ENCODE measurements at regions not wholly inside any gene's neighbourhood (a gene's known extent, or its start where the extent isn't known, plus 50 kb on each side); places are given as distances from the start of the nearest gene placed in this dataset.

DNA sequence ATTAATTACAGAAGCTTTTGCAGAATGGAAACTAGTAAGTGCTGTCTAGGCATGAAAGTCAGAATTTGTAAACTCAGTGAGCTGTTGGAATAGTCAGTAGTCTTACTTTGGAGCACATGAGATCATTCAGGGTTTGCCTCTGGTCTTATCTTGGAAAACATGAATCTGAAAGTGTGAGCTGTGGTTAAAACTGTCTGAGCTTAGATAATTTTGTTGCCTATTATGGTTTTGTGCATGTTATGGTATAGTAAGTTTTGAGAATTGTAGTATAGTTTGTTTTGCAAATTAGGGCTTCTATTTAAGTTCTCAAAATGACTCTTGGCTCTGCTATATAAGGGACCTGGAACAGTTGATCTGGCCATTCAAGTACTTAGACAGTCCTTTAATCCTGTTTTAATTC is 53.7 kb upstream of the TRPC4 start:
- DNase-seq, result no peak

DNA sequence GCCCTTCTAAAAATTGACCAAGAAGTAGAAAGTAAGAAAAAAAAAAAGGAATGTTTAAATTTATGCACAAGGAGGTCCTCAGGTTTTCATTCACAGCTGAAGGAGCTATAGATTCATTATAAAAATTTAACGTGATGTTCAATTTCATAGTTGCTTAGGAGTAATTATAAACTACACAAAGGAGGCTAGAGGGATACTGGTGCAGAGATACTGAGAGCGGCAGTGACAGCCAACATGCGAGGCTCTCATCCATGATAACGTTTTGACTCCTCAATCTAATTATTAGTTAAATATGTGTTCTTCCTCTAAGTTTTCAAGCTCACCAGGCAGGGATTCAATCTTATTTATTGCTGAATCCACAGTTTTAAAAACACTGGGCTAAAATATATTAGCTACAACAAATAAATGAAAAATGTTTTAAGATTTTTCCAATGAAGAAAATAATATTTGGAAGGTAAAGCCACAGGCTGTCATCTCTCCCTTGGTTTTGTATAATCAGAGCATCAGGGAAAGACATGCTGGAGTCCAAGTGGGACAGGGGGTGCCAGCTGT is 49.8 kb upstream of the TRPC4 start:
- no peak for DNase-seq
